Trophoblast cell (in vitro differentiated cells and primary cell): ENCODE measurements at regions not wholly inside any gene's neighbourhood (a gene's known extent, or its start where the extent isn't known, plus 50 kb on each side); places are given as distances from the start of the nearest gene placed in this dataset.

Experiments used
- DNase-seq, 2 donors: peaks; one replicate each; pipeline ENCODE4 v3.0.0-alpha.2; 2016
- H2AFZ ChIP-seq: 2 replicates; pipeline ENCODE4 v1.6.1; 2013; ENCODE audit warnings: low read length, moderate library complexity, mild to moderate bottlenecking; ENCODE audit not compliant: insufficient read depth, poor library complexity
- H2AK5ac ChIP-seq: 2 replicates; pipeline ENCODE4 v1.6.1; 2013; ENCODE audit warnings: mild to moderate bottlenecking, low read length
- H2BK120ac ChIP-seq: 2 replicates; pipeline ENCODE4 v1.6.1; 2013; ENCODE audit warnings: low read length, mild to moderate bottlenecking, moderate library complexity; ENCODE audit not compliant: insufficient read depth, poor library complexity
- H2BK12ac ChIP-seq: 2 replicates; pipeline ENCODE4 v1.6.1; 2013; ENCODE audit warnings: mild to moderate bottlenecking, low read length, moderate library complexity
- H2BK5ac ChIP-seq: 2 replicates; pipeline ENCODE4 v1.6.1; 2013; ENCODE audit warnings: low read length, low read depth, moderate library complexity, mild to moderate bottlenecking; ENCODE audit not compliant: poor library complexity
- H3K14ac ChIP-seq: 2 replicates; pipeline ENCODE4 v1.6.1; 2013; ENCODE audit warnings: mild to moderate bottlenecking, low read length
- H3K18ac ChIP-seq: 2 replicates; pipeline ENCODE4 v1.6.1; 2013; ENCODE audit warnings: mild to moderate bottlenecking, low read length
- H3K23ac ChIP-seq: 2 replicates; pipeline ENCODE4 v1.6.1; 2013; ENCODE audit warnings: low read length
- H3K27ac ChIP-seq: 2 replicates; pipeline ENCODE4 v1.5.1; 2013; ENCODE audit warnings: low read depth, mild to moderate bottlenecking, inconsistent platforms, low read length, moderate library complexity
- H3K27me3 ChIP-seq: 2 replicates; pipeline ENCODE4 v1.6.1; 2013; ENCODE audit warnings: inconsistent platforms, mild to moderate bottlenecking, low read length, moderate library complexity; ENCODE audit not compliant: insufficient read depth
- H3K36me3 ChIP-seq, 2 experiments: 1 replicate in 1 of 2; 2 replicates in 1 of 2; pipeline ENCODE4 v1.6.1; 2013; ENCODE audit warnings: low read length in 2 of 2, mild to moderate bottlenecking in 2 of 2, moderate library complexity in 1 of 2; ENCODE audit not compliant: insufficient read depth in 2 of 2, control insufficient read depth in 1 of 2
- H3K4ac ChIP-seq: 2 replicates; pipeline ENCODE4 v1.6.1; 2013; ENCODE audit warnings: low read depth, mild to moderate bottlenecking, low read length, moderate library complexity
- H3K4me1 ChIP-seq, 2 experiments: 1 replicate in 1 of 2; 2 replicates in 1 of 2; pipeline ENCODE4 v1.6.1; 2013; ENCODE audit warnings: low read length in 2 of 2, mild to moderate bottlenecking in 2 of 2, moderate library complexity in 1 of 2; ENCODE audit not compliant: insufficient read depth in 2 of 2, control insufficient read depth in 1 of 2
- H3K4me2 ChIP-seq: 2 replicates; pipeline ENCODE4 v1.6.1; 2013; ENCODE audit warnings: inconsistent platforms, mild to moderate bottlenecking, low read length, moderate library complexity
- H3K4me3 ChIP-seq: 2 replicates; pipeline ENCODE4 v1.5.1; 2013; ENCODE audit warnings: mild to moderate bottlenecking, low read depth, low read length, inconsistent platforms
- H3K79me1 ChIP-seq: one replicate; pipeline ENCODE4 v1.6.1; 2013; ENCODE audit warnings: low read length
- H3K79me2 ChIP-seq: 2 replicates; pipeline ENCODE4 v1.6.1; 2013; ENCODE audit warnings: low read length, mild to moderate bottlenecking; ENCODE audit not compliant: control insufficient read depth, insufficient read depth, poor library complexity
- H3K9ac ChIP-seq: 2 replicates; pipeline ENCODE4 v1.6.1; 2013; ENCODE audit warnings: mild to moderate bottlenecking, low read length
- H3K9me3 ChIP-seq: 2 replicates; pipeline ENCODE4 v1.6.1; 2013; ENCODE audit warnings: low read depth, mild to moderate bottlenecking, control low read depth, inconsistent platforms, low read length; ENCODE audit not compliant: insufficient read depth
- H4K12ac ChIP-seq: 2 replicates; pipeline ENCODE4 v1.6.1; 2013; ENCODE audit warnings: low read depth, mild to moderate bottlenecking, low read length, moderate library complexity
- H4K8ac ChIP-seq: 2 replicates; pipeline ENCODE4 v1.6.1; 2013; ENCODE audit warnings: low read depth, mild to moderate bottlenecking, low read length, moderate library complexity
- H4K91ac ChIP-seq: one replicate; pipeline ENCODE4 v1.6.1; 2013; ENCODE audit warnings: low read depth, mild to moderate bottlenecking, low read length, moderate library complexity
- WGBS: extraction: QIAGEN DNeasy Blood & Tissue Kit; methylation state at CpG from one replicate; pipeline ENCODE4 v1.1.7; 2013; ENCODE audit warnings: missing lambda C conversion rate; ENCODE audit not compliant: insufficient read length, insufficient coverage; ENCODE audit errors: extremely low coverage; 5-methylcytosine and 5-hydroxymethylcytosine counted together

DNA sequence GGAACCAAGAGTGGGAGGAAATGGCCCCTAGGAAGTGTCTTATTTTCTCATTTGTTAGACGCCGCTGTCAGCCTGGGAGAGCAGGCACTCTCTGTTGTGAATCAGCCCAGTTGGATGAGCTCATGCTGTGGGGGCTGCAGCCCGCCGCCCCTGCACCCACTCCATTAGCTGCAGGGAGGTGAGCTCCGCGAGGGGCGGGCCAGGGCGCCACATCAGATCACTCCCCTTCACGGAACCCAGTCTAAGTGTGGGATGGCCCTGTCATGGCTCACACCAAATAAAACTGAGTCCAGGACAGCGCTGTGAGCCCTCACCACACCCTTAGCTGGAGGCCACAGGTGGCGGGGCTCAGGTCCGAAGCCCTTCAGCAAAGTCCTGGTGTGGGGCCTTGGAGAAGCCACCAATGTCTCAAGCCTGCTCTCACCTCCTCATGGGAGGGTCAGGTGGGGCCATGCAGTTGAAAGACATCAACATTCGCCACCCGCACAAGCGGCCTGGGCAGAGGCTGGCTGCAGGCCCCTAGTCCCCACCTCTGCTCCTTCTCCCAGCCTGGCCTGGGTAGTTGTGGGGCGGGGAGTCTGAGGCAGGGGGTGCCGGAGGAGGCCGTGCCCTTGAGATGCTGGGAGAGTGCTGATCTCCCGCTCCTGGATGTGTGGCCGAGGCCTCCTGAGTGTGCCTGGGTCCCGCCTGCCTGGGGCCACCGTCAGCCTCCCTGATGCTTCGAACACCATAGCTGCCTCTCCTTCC, 66.2 kb upstream of the SLCO4A1 start:
- H3K9me3 ChIP-seq = peaks cover 8% of the 10 kb centered on the region
- DNase-seq = no peak
- no peaks in the 10 kb centered on the region for H3K27me3 ChIP-seq
- no peaks in the 10 kb centered on the region for H3K36me3 ChIP-seq
- no peak overlapping the region for H2AK5ac ChIP-seq
- no peak overlapping the region for H2AFZ ChIP-seq
- H3K4me2 ChIP-seq = no peak overlapping the region
- no peak overlapping the region for H2BK120ac ChIP-seq
- H3K79me2 ChIP-seq = no peaks in the 10 kb centered on the region
- no peak overlapping the region for H3K14ac ChIP-seq
- WGBS = no CpG with 5 or more reads among the region's 23 CpGs
- H4K12ac ChIP-seq = no peak overlapping the region
- no peak overlapping the region for H4K91ac ChIP-seq
- H3K9ac ChIP-seq = no peak overlapping the region
- no peak overlapping the region for H2BK12ac ChIP-seq
- H3K4me3 ChIP-seq = no peak overlapping the region
- H3K4me1 ChIP-seq = no peaks in the 10 kb centered on the region
- H2BK5ac ChIP-seq = no peak overlapping the region
- no peaks in the 10 kb centered on the region for H3K79me1 ChIP-seq
- H3K18ac ChIP-seq = no peak overlapping the region
- H3K4ac ChIP-seq = no peak overlapping the region
- H3K27ac ChIP-seq = no peak overlapping the region
- no peak overlapping the region for H3K23ac ChIP-seq
- H4K8ac ChIP-seq = no peak overlapping the region

DNA sequence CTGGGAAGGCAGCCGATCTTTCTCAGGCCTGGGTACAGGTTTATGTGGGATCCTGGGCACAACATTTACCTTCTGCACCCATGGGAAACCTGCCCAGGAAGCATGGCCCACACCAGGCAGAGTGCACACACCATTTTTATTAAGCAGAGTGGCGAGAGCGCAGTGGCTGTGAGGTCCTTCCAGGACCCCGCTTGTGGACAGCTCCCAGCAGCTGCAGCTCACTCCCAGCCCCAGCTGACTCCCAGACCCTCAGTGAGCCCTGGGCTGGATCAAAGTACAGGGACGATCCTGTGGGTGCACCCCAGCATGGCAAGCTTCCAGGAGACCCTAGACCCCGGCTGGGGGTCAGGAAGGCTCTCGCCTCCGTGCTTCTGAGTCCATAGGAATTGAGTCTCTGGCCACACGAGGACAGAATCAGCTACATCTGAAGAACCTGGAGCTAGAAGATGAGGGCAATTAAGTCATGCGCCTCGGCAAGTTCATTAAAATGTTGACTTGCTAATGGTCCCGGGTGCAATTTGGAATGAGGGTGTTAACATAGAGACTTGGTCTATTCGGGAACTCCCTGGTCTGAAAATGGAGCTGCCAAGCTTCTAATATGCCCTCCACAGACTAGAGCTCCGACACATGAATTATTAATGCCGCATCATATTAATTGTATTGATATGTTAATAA, 65.4 kb upstream of the SLCO4A1 start:
- Histone ChIP-seq H3K14ac (no peak overlapping the region), H3K27ac (no peak overlapping the region), H3K9ac (no peak overlapping the region), H2BK12ac (no peak overlapping the region), H4K12ac (no peak overlapping the region), H3K18ac (no peak overlapping the region), H4K91ac (no peak overlapping the region), H2AFZ (no peak overlapping the region), H3K4me1 (no peaks in the 10 kb centered on the region), H2BK120ac (no peak overlapping the region), H2AK5ac (no peak overlapping the region), H3K79me1 (no peaks in the 10 kb centered on the region), H3K23ac (no peak overlapping the region), H3K9me3 (peaks cover 5% of the 10 kb centered on the region), H3K27me3 (no peaks in the 10 kb centered on the region), H3K4me3 (no peak overlapping the region), H3K36me3 (no peaks in the 10 kb centered on the region), H3K4ac (no peak overlapping the region), H4K8ac (no peak overlapping the region), H2BK5ac (no peak overlapping the region), H3K79me2 (no peaks in the 10 kb centered on the region), H3K4me2 (no peak overlapping the region)
- DNase-seq = peak in 1 of 2 donors; percentile 34
- WGBS = no CpG with 5 or more reads among the region's 15 CpGs

DNA sequence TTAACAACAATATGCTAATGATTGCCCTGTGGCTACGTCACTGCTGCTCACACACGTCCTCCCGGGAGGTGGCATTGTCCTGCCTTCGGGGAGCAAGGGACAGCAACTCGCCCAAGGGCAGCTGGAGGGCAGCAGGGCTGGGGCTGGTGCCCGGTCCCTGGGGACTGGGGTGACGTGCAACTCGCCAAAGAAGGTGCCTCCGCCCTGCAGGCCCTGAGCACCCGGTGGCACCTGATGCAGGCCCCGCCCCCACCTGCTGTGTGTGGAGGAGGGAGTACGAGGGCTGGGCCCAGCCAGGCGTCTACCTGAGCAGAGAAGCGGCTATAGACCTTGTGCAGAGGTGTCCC, 64.8 kb upstream of the SLCO4A1 start:
- Histone ChIP-seq H3K18ac (no peak overlapping the region), H3K9ac (no peak overlapping the region), H3K36me3 (no peaks in the 10 kb centered on the region), H2BK120ac (no peak overlapping the region), H3K79me2 (no peaks in the 10 kb centered on the region), H2AK5ac (no peak overlapping the region), H3K9me3 (peaks cover under 1% of the 10 kb centered on the region), H4K8ac (no peak overlapping the region), H3K4me2 (no peak overlapping the region), H3K27ac (no peak overlapping the region), H4K91ac (no peak overlapping the region), H3K23ac (no peak overlapping the region), H2BK5ac (no peak overlapping the region), H2BK12ac (no peak overlapping the region), H3K79me1 (no peaks in the 10 kb centered on the region), H3K4me3 (no peak overlapping the region), H3K27me3 (no peaks in the 10 kb centered on the region), H2AFZ (no peak overlapping the region), H3K4me1 (no peaks in the 10 kb centered on the region), H3K4ac (no peak overlapping the region), H4K12ac (no peak overlapping the region), H3K14ac (no peak overlapping the region)
- WGBS = no CpG with 5 or more reads among the region's 14 CpGs
- DNase-seq = no peak

DNA sequence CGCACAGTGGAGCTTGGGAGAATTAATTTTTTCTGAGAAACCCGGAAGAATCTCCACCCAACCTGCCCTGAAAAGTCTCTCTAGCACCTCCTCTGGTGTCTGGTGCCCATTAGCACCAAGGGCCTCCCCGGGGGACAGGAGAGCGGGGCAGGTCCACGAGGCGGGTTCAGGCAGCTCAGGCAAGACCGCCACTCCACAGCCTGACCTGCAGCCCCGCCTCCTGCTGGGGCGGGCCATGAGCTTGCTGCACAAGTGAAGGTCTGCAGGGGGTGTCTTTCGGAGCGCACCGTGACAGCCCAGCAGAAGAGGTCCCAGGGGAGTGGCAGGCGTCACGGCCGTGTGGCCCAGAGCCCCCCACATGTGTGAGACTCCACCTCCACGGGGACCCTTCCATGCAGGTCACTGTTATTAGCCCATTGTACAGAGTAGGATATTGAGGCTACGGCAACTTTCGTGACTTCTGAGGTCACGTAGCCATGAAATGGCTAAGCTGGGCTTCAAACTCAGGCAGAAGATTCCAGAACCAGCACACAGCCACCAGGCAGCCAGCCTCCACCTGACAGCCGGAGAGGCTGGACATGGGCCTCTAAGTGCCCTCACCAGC, 63.9 kb upstream of the SLCO4A1 start:
- no peak overlapping the region for H3K14ac ChIP-seq
- no peaks in the 10 kb centered on the region for H3K27me3 ChIP-seq
- H2BK12ac ChIP-seq = no peak overlapping the region
- no peak overlapping the region for H4K12ac ChIP-seq
- H3K9ac ChIP-seq = no peak overlapping the region
- no peak overlapping the region for H3K4ac ChIP-seq
- H4K8ac ChIP-seq = no peak overlapping the region
- H3K4me1 ChIP-seq = no peaks in the 10 kb centered on the region
- H2AK5ac ChIP-seq = no peak overlapping the region
- no CpG with 5 or more reads among the region's 20 CpGs for WGBS
- H3K36me3 ChIP-seq = no peaks in the 10 kb centered on the region
- no peak overlapping the region for H3K4me3 ChIP-seq
- no peak overlapping the region for H2BK5ac ChIP-seq
- no peak overlapping the region for H3K4me2 ChIP-seq
- H3K9me3 ChIP-seq = no peaks in the 10 kb centered on the region
- H2AFZ ChIP-seq = no peak overlapping the region
- no peak overlapping the region for H3K27ac ChIP-seq
- DNase-seq = no peak
- no peak overlapping the region for H4K91ac ChIP-seq
- no peak overlapping the region for H3K23ac ChIP-seq
- no peaks in the 10 kb centered on the region for H3K79me2 ChIP-seq
- H3K79me1 ChIP-seq = no peaks in the 10 kb centered on the region
- H3K18ac ChIP-seq = no peak overlapping the region
- no peak overlapping the region for H2BK120ac ChIP-seq
